GM12873 (cell line): ENCODE measurements at regions not wholly inside any gene's neighbourhood (a gene's known extent, or its start where the extent isn't known, plus 50 kb on each side); places are given as distances from the start of the nearest gene placed in this dataset.

Experiments
- CTCF ChIP-seq: IDR thresholded peaks from 2 replicates; pipeline ENCODE4 v1.5.1; 2012; ENCODE audit warnings: low read depth, mild to moderate bottlenecking, moderate library complexity, low read length, control low read depth; ENCODE audit not compliant: insufficient read depth; ENCODE audit errors: missing control alignments

GRCh38 chr20:57921676-57922075 lies 211.9 kb upstream of the PMEPA1 start:
- no peak for TF ChIP-seq CTCF

GRCh38 chr20:57920971-57921370 lies 211.2 kb upstream of the PMEPA1 start:
- TF ChIP-seq CTCF, result no peak

- TF ChIP-seq CTCF, result no peak
Measured at GRCh38 chr20:57919049-57919448, 209.2 kb upstream of the PMEPA1 start.

GRCh38 chr20:57918551-57918950 lies 208.7 kb upstream of the PMEPA1 start:
- TF ChIP-seq CTCF, result no peak

- TF ChIP-seq CTCF, result no peak
Measured at GRCh38 chr20:57914205-57914604, 204.4 kb upstream of the PMEPA1 start.

GRCh38 chr20:57913156-57913930 lies 203.5 kb upstream of the PMEPA1 start:
- no peak for TF ChIP-seq CTCF

- no peak for TF ChIP-seq CTCF
Measured at GRCh38 chr20:57912227-57912582, 202.4 kb upstream of the PMEPA1 start.
